ENCODE measurements at regions not wholly inside any gene's neighbourhood (a gene's known extent, or its start where the extent isn't known, plus 50 kb on each side); places are given as distances from the start of the nearest gene placed in this dataset.

- H3K9me3 ChIP-seq (replicated peaks in 1 of 2; ENCODE audit: control insufficient read depth in 1 of 2, insufficient read depth in 1 of 2, low read length in 2 of 2): no peaks in the 10 kb centered on the region
- no peaks in the 10 kb centered on the region for H3K79me2 ChIP-seq (ENCODE audit: insufficient read depth, low read length)
- H3K4me3 ChIP-seq (replicated peaks in 1 of 3; ENCODE audit: low read depth in 2 of 3, low read length in 3 of 3): no peak overlapping the region
- Mint-ChIP-seq H3K4me1 (peaks cover 25% of the 10 kb centered on the region), H3K4me3 (no peak overlapping the region), H3K36me3 (no peaks in the 10 kb centered on the region), H3K9me3 (peaks cover 0 to 7% (median 4%) of the 10 kb centered on the region in 7 donors), H3K27ac (peak overlapping the region in 1 of 7 donors; percentile 70), H3K27me3 (ENCODE audit: low read depth in 3 of 3) (peaks cover 0 to 5% (median 0%) of the 10 kb centered on the region in 3 donors)
- WGBS (ENCODE audit: insufficient coverage): 100% methylated on average over 4 of the region's 7 CpGs
- H3K27ac ChIP-seq (ENCODE audit: low read depth in 1 of 2, low read length in 2 of 2): no peak overlapping the region
- DNase-seq: no peak
- H3K4me2 ChIP-seq (replicated peaks; ENCODE audit: extremely low read depth, low read length, poor library complexity, severe bottlenecking): no peak overlapping the region
- no peaks in the 10 kb centered on the region for H3K36me3 ChIP-seq (replicated peaks in 1 of 2; ENCODE audit: control insufficient read depth in 1 of 2, insufficient read depth in 2 of 2, low read length in 2 of 2)
- H4K20me1 ChIP-seq (ENCODE audit: insufficient read depth, low read length): no peaks in the 10 kb centered on the region
- intact Hi-C loops (cut with micrococcal nuclease): no loop called here
- TF ChIP-seq CTCF (IDR thresholded peaks at IDR 0.05): no peak
- no peak overlapping the region for H3K9ac ChIP-seq (ENCODE audit: insufficient read depth, low read length, poor library complexity, severe bottlenecking)
- no peak overlapping the region for H2AFZ ChIP-seq (ENCODE audit: insufficient read depth, low read depth, low read length, poor library complexity, severe bottlenecking)
- peaks cover 17 to 20% of the 10 kb centered on the region in 2 donors for H3K4me1 ChIP-seq (ENCODE audit: control insufficient read depth in 1 of 2, insufficient read depth in 2 of 2, low read length in 2 of 2)
- H3K27me3 ChIP-seq (ENCODE audit: control insufficient read depth in 2 of 2, insufficient read depth in 2 of 2, low read length in 2 of 2): no peaks in the 10 kb centered on the region
Measured at GRCh38 chr5:163658702-163659567, 153.5 kb downstream of the MAT2B start.

DNA sequence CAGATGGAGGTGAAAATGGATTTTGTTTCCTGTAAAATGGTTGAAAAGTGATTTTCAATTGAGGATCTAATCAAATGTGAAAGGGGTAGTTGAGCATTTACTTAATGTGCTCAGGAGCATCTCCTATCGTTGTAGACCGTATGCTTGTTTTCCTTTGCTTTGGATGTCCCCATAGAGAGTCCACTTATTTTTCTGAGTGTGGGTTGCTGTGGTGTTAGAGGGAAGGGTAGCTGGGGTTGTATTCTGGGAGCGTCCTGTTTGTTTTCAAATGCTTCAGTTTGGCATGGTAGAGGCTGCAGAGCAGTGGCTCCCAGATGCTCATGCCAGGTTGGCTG, 154.1 kb downstream of the MAT2B start:
- 64% methylated on average over 3 of the region's 3 CpGs for WGBS (ENCODE audit: insufficient coverage)
- Histone ChIP-seq H4K20me1 (ENCODE audit: insufficient read depth, low read length) (no peaks in the 10 kb centered on the region), H3K9me3 (replicated peaks in 1 of 2; ENCODE audit: control insufficient read depth in 1 of 2, insufficient read depth in 1 of 2, low read length in 2 of 2) (peaks cover 0 to 2% of the 10 kb centered on the region in 2 donors), H3K4me1 (ENCODE audit: control insufficient read depth in 1 of 2, insufficient read depth in 2 of 2, low read length in 2 of 2) (peaks cover 17 to 20% of the 10 kb centered on the region in 2 donors), H3K27ac (ENCODE audit: low read depth in 1 of 2, low read length in 2 of 2) (no peak overlapping the region), H3K27me3 (ENCODE audit: control insufficient read depth in 2 of 2, insufficient read depth in 2 of 2, low read length in 2 of 2) (no peaks in the 10 kb centered on the region), H3K4me3 (replicated peaks in 1 of 3; ENCODE audit: low read depth in 2 of 3, low read length in 3 of 3) (no peak overlapping the region), H3K4me2 (replicated peaks; ENCODE audit: extremely low read depth, low read length, poor library complexity, severe bottlenecking) (no peak overlapping the region), H2AFZ (ENCODE audit: insufficient read depth, low read depth, low read length, poor library complexity, severe bottlenecking) (no peak overlapping the region), H3K79me2 (ENCODE audit: insufficient read depth, low read length) (no peaks in the 10 kb centered on the region), H3K36me3 (replicated peaks in 1 of 2; ENCODE audit: control insufficient read depth in 1 of 2, insufficient read depth in 2 of 2, low read length in 2 of 2) (no peaks in the 10 kb centered on the region), H3K9ac (ENCODE audit: insufficient read depth, low read length, poor library complexity, severe bottlenecking) (no peak overlapping the region)
- DNase-seq: no peak
- intact Hi-C loops (cut with micrococcal nuclease): no loop called here
- H3K4me3 Mint-ChIP-seq: peak overlapping the region in 1 of 2 donors; percentile 66
- no peak for TF ChIP-seq CTCF (IDR thresholded peaks at IDR 0.05)
- H3K36me3 Mint-ChIP-seq: no peaks in the 10 kb centered on the region
- H3K4me1 Mint-ChIP-seq: peaks cover 25% of the 10 kb centered on the region
- H3K27ac Mint-ChIP-seq: peak overlapping the region in 1 of 7 donors; percentile 84
- peaks cover 0 to 5% (median 0%) of the 10 kb centered on the region in 3 donors for H3K27me3 Mint-ChIP-seq (ENCODE audit: low read depth in 3 of 3)
- H3K9me3 Mint-ChIP-seq: peaks cover 0 to 9% (median 3%) of the 10 kb centered on the region in 7 donors

Data from CD14-positive monocyte (primary cell).